ENCODE measurements at regions not wholly inside any gene's neighbourhood (a gene's known extent, or its start where the extent isn't known, plus 50 kb on each side); places are given as distances from the start of the nearest gene placed in this dataset.

GRCh38 chr2:239882331-239882732, 142.8 kb downstream of the NDUFA10 start:
- TF ChIP-seq EZH2 (IDR thresholded peaks at IDR 0.05; ENCODE audit: low read depth, unreplicated experiment) (no peak), CTCF (conservative IDR thresholded peaks at IDR 0.05; ENCODE audit: low read depth in 2 of 2) (peak; percentile 74 to 83), CREB1 (CRISPR knock-in tag; IDR thresholded peaks at IDR 0.05; ENCODE audit: low read depth) (no peak), POLR2AphosphoS5 (IDR thresholded peaks at IDR 0.05; ENCODE audit: low read depth) (no peak), JUNB (IDR thresholded peaks at IDR 0.05; ENCODE audit: unreplicated experiment) (no peak), EZH2phosphoT487 (IDR thresholded peaks at IDR 0.05; ENCODE audit: unreplicated experiment) (no peak), ETS1 (IDR thresholded peaks at IDR 0.05) (no peak), ZNF331 (CRISPR knock-in tag; IDR thresholded peaks at IDR 0.05; ENCODE audit: low read depth) (no peak), NANOG (IDR thresholded peaks at IDR 0.05; ENCODE audit: borderline replicate concordance) (no peak), STAT1 (IDR thresholded peaks at IDR 0.05; ENCODE audit: unreplicated experiment) (no peak), ZNF114 (CRISPR knock-in tag; IDR thresholded peaks at IDR 0.05) (no peak)
- TF ChIP-seq, protein P1, sequence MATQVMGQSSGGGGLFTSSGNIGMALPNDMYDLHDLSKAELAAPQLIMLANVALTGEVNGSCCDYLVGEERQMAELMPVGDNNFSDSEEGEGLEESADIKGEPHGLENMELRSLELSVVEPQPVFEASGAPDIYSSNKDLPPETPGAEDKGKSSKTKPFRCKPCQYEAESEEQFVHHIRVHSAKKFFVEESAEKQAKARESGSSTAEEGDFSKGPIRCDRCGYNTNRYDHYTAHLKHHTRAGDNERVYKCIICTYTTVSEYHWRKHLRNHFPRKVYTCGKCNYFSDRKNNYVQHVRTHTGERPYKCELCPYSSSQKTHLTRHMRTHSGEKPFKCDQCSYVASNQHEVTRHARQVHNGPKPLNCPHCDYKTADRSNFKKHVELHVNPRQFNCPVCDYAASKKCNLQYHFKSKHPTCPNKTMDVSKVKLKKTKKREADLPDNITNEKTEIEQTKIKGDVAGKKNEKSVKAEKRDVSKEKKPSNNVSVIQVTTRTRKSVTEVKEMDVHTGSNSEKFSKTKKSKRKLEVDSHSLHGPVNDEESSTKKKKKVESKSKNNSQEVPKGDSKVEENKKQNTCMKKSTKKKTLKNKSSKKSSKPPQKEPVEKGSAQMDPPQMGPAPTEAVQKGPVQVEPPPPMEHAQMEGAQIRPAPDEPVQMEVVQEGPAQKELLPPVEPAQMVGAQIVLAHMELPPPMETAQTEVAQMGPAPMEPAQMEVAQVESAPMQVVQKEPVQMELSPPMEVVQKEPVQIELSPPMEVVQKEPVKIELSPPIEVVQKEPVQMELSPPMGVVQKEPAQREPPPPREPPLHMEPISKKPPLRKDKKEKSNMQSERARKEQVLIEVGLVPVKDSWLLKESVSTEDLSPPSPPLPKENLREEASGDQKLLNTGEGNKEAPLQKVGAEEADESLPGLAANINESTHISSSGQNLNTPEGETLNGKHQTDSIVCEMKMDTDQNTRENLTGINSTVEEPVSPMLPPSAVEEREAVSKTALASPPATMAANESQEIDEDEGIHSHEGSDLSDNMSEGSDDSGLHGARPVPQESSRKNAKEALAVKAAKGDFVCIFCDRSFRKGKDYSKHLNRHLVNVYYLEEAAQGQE (IDR thresholded peaks at IDR 0.05; ENCODE audit: unreplicated experiment): no peak
- TF ChIP-seq, protein P2, sequence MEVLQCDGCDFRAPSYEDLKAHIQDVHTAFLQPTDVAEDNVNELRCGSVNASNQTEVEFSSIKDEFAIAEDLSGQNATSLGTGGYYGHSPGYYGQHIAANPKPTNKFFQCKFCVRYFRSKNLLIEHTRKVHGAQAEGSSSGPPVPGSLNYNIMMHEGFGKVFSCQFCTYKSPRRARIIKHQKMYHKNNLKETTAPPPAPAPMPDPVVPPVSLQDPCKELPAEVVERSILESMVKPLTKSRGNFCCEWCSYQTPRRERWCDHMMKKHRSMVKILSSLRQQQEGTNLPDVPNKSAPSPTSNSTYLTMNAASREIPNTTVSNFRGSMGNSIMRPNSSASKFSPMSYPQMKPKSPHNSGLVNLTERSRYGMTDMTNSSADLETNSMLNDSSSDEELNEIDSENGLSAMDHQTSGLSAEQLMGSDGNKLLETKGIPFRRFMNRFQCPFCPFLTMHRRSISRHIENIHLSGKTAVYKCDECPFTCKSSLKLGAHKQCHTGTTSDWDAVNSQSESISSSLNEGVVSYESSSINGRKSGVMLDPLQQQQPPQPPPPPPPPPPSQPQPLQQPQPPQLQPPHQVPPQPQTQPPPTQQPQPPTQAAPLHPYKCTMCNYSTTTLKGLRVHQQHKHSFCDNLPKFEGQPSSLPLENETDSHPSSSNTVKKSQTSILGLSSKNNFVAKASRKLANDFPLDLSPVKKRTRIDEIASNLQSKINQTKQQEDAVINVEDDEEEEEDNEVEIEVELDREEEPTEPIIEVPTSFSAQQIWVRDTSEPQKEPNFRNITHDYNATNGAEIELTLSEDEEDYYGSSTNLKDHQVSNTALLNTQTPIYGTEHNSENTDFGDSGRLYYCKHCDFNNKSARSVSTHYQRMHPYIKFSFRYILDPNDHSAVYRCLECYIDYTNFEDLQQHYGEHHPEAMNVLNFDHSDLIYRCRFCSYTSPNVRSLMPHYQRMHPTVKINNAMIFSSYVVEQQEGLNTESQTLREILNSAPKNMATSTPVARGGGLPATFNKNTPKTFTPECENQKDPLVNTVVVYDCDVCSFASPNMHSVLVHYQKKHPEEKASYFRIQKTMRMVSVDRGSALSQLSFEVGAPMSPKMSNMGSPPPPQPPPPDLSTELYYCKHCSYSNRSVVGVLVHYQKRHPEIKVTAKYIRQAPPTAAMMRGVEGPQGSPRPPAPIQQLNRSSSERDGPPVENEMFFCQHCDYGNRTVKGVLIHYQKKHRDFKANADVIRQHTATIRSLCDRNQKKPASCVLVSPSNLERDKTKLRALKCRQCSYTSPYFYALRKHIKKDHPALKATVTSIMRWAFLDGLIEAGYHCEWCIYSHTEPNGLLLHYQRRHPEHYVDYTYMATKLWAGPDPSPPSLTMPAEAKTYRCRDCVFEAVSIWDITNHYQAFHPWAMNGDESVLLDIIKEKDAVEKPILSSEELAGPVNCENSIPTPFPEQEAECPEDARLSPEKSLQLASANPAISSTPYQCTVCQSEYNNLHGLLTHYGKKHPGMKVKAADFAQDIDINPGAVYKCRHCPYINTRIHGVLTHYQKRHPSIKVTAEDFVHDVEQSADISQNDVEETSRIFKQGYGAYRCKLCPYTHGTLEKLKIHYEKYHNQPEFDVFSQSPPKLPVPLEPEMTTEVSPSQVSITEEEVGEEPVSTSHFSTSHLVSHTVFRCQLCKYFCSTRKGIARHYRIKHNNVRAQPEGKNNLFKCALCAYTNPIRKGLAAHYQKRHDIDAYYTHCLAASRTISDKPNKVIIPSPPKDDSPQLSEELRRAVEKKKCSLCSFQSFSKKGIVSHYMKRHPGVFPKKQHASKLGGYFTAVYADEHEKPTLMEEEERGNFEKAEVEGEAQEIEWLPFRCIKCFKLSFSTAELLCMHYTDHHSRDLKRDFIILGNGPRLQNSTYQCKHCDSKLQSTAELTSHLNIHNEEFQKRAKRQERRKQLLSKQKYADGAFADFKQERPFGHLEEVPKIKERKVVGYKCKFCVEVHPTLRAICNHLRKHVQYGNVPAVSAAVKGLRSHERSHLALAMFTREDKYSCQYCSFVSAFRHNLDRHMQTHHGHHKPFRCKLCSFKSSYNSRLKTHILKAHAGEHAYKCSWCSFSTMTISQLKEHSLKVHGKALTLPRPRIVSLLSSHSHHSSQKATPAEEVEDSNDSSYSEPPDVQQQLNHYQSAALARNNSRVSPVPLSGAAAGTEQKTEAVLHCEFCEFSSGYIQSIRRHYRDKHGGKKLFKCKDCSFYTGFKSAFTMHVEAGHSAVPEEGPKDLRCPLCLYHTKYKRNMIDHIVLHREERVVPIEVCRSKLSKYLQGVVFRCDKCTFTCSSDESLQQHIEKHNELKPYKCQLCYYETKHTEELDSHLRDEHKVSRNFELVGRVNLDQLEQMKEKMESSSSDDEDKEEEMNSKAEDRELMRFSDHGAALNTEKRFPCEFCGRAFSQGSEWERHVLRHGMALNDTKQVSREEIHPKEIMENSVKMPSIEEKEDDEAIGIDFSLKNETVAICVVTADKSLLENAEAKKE (CRISPR knock-in tag; IDR thresholded peaks at IDR 0.05): no peak
